Right renal pelvis (tissue), 4 donors: ENCODE measurements at regions not wholly inside any gene's neighbourhood (a gene's known extent, or its start where the extent isn't known, plus 50 kb on each side); places are given as distances from the start of the nearest gene placed in this dataset.

Experiments
- DNase-seq, 4 donors: peaks; one replicate each; pipeline ENCODE4 v3.0.0-alpha.2; 2013; ENCODE audit warnings: low read depth in 4 of 4, low spot score in 3 of 4, missing footprints in 1 of 4

- no peak for DNase-seq
Measured at GRCh38 chr13:60645676-60646075, 248.7 kb downstream of the TDRD3 start.

DNA sequence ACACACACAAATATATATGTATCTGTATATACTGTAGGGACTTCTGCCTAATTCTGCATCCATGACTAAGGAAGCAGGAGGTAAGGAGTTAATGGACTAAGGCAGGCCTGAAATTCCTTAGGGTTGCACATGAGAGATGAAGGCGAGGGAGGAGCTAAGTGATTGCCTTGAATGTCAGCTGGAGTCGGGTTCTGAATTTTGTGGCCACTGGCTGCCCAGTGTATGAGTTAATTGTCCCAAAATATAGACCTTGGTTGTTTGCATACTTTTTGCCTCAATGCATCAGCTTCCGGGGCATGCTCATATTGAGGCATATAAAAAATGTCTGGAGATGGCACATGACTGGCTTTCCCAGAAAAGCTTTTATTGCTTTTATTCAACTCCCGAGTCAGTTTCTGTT, 245.5 kb downstream of the TDRD3 start:
- DNase-seq, result peak in 1 of 4 donors; percentile 8

- no peak for DNase-seq
Measured at GRCh38 chr13:60629158-60629557, 232.1 kb downstream of the TDRD3 start.

- DNase-seq, result peak in 3 of 4 donors; percentile 12 to 31 (median 16)
Measured at GRCh38 chr13:60627071-60627686, 230.2 kb downstream of the TDRD3 start.
